Hepatocyte (in vitro differentiated cells): ENCODE measurements at regions not wholly inside any gene's neighbourhood (a gene's known extent, or its start where the extent isn't known, plus 50 kb on each side); places are given as distances from the start of the nearest gene placed in this dataset.

ENCODE experiments used
- DNase-seq: peaks from one replicate; pipeline ENCODE4 v3.0.0-alpha.2; 2016; ENCODE audit warnings: low spot score
- H2AFZ ChIP-seq: fragments of 200-600 bp; sonication (generic); 2 replicates; pipeline ENCODE4 v1.6.0; 2016; ENCODE audit warnings: antibody characterized with exemption, mild to moderate bottlenecking
- H3K27ac ChIP-seq: fragments of 200-600 bp; sonication (generic); 2 replicates; pipeline ENCODE4 v1.5.1; 2016; ENCODE audit warnings: mild to moderate bottlenecking
- H3K27me3 ChIP-seq: fragments of 200-600 bp; sonication (generic); 2 replicates; pipeline ENCODE4 v1.6.1; 2016
- H3K36me3 ChIP-seq: fragments of 200-600 bp; sonication (generic); replicated peaks from 2 replicates; pipeline ENCODE4 v1.5.1; 2016; ENCODE audit warnings: low read depth; ENCODE audit not compliant: insufficient read depth
- H3K4me1 ChIP-seq: fragments of 200-600 bp; sonication (generic); 2 replicates; pipeline ENCODE4 v1.5.1; 2016; ENCODE audit warnings: mild to moderate bottlenecking, moderate library complexity; ENCODE audit not compliant: insufficient read depth
- H3K4me2 ChIP-seq: fragments of 200-600 bp; sonication (generic); 2 replicates; pipeline ENCODE4 v1.6.0; 2016
- H3K4me3 ChIP-seq: fragments of 200-600 bp; sonication (generic); 2 replicates; pipeline ENCODE4 v1.5.1; 2016; ENCODE audit warnings: mild to moderate bottlenecking
- H3K79me2 ChIP-seq: fragments of 200-600 bp; sonication (generic); 2 replicates; pipeline ENCODE4 v1.6.0; 2017; ENCODE audit warnings: mild to moderate bottlenecking
- H3K9me2 ChIP-seq: fragments of 200-600 bp; sonication (generic); replicated peaks from 2 replicates; pipeline ENCODE4 v1.6.0; 2017; ENCODE audit warnings: mild to moderate bottlenecking; ENCODE audit not compliant: insufficient read depth
- H3K9me3 ChIP-seq: fragments of 200-600 bp; sonication (generic); 2 replicates; pipeline ENCODE4 v1.5.1; 2016; ENCODE audit warnings: low read depth, mild to moderate bottlenecking
- H4K20me1 ChIP-seq: fragments of 200-600 bp; sonication (generic); 2 replicates; pipeline ENCODE4 v1.6.0; 2016; ENCODE audit warnings: mild to moderate bottlenecking; ENCODE audit not compliant: insufficient read depth, poor library complexity, severe bottlenecking
- EZH2 ChIP-seq: fragments of 200-600 bp; sonication (generic); IDR thresholded peaks from 2 replicates; pipeline ENCODE4 v1.6.1; 2016; ENCODE audit warnings: antibody characterized with exemption, mild to moderate bottlenecking, borderline replicate concordance
- EZH2phosphoT487 ChIP-seq: fragments of 200-600 bp; sonication (generic); IDR thresholded peaks from one replicate; pipeline ENCODE4 v1.6.1; 2018; ENCODE audit warnings: antibody characterized with exemption, mild to moderate bottlenecking, low read depth, moderate library complexity; ENCODE audit not compliant: unreplicated experiment, severe bottlenecking
- WGBS: methylation state at CpG from one replicate; pipeline ENCODE4 v1.1.6; 2016; ENCODE audit warnings: low lambda C conversion rate; ENCODE audit errors: missing lambda C conversion rate; 5-methylcytosine and 5-hydroxymethylcytosine counted together
- TF ChIP-seq, protein P1 (sequence below): fragments of 200-600 bp; sonication (generic); IDR thresholded peaks from 2 replicates; pipeline ENCODE4 v1.5.1; 2016; ENCODE audit warnings: antibody characterized with exemption, mild to moderate bottlenecking; ENCODE audit not compliant: poor library complexity

- H4K20me1 ChIP-seq: no peaks in the 10 kb centered on the region
- H3K9me3 ChIP-seq: no peaks in the 10 kb centered on the region
- WGBS: 51% methylated on average over 13 of the region's 14 CpGs
- no peaks in the 10 kb centered on the region for H3K27me3 ChIP-seq
- peaks cover 14% of the 10 kb centered on the region for H3K4me1 ChIP-seq
- H3K79me2 ChIP-seq: no peaks in the 10 kb centered on the region
- TF ChIP-seq EZH2phosphoT487 (no peak), EZH2 (no peak)
- TF ChIP-seq, protein P1, sequence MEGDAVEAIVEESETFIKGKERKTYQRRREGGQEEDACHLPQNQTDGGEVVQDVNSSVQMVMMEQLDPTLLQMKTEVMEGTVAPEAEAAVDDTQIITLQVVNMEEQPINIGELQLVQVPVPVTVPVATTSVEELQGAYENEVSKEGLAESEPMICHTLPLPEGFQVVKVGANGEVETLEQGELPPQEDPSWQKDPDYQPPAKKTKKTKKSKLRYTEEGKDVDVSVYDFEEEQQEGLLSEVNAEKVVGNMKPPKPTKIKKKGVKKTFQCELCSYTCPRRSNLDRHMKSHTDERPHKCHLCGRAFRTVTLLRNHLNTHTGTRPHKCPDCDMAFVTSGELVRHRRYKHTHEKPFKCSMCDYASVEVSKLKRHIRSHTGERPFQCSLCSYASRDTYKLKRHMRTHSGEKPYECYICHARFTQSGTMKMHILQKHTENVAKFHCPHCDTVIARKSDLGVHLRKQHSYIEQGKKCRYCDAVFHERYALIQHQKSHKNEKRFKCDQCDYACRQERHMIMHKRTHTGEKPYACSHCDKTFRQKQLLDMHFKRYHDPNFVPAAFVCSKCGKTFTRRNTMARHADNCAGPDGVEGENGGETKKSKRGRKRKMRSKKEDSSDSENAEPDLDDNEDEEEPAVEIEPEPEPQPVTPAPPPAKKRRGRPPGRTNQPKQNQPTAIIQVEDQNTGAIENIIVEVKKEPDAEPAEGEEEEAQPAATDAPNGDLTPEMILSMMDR: no peak
- H3K9me2 ChIP-seq: no peaks in the 10 kb centered on the region
- no peak for DNase-seq
- H3K36me3 ChIP-seq: no peaks in the 10 kb centered on the region
- no peak overlapping the region for H3K4me3 ChIP-seq
- H3K4me2 ChIP-seq: peak overlapping the region; percentile 61
- peak overlapping the region; percentile 90 for H3K27ac ChIP-seq
- no peak overlapping the region for H2AFZ ChIP-seq
Observed at GRCh38 chrX:39519566-39520301, 578.0 kb downstream of the BCOR start.

DNA sequence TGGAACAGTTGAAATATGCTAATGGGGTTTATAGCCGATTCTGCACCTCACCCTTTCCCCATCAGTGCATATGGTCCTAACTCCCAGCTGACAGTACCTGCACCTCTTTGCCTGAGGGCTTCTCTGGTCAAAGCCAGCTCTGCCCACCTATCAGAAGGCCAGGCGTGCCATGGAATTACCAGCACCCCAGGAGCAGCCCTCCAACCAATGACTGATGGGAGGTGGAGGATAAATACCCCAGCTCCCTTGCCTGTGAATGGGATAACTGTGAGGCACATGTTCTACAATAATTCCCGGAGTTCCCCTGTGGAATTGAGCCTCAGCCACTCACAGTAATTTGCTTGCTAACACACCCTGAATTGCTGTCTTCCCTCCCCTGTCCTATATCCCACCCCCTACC lies 572.0 kb downstream of the BCOR start:
- H2AFZ ChIP-seq: no peak overlapping the region
- H3K4me3 ChIP-seq: no peak overlapping the region
- no peaks in the 10 kb centered on the region for H3K36me3 ChIP-seq
- no peaks in the 10 kb centered on the region for H4K20me1 ChIP-seq
- no peaks in the 10 kb centered on the region for H3K9me2 ChIP-seq
- H3K4me2 ChIP-seq: no peak overlapping the region
- no peaks in the 10 kb centered on the region for H3K27me3 ChIP-seq
- H3K27ac ChIP-seq: no peak overlapping the region
- DNase-seq: no peak
- no peaks in the 10 kb centered on the region for H3K4me1 ChIP-seq
- 90% methylated on average over 3 of the region's 3 CpGs for WGBS
- no peaks in the 10 kb centered on the region for H3K79me2 ChIP-seq
- TF ChIP-seq EZH2: no peak
- TF ChIP-seq EZH2phosphoT487: no peak
- TF ChIP-seq, protein P1: no peak
- no peaks in the 10 kb centered on the region for H3K9me3 ChIP-seq

GRCh38 chrX:39527025-39527424 lies 570.7 kb downstream of the BCOR start:
- Histone ChIP-seq H3K9me2 (no peaks in the 10 kb centered on the region), H4K20me1 (no peaks in the 10 kb centered on the region), H3K27ac (no peak overlapping the region), H3K4me2 (no peak overlapping the region), H3K4me1 (no peaks in the 10 kb centered on the region), H3K9me3 (no peaks in the 10 kb centered on the region), H3K4me3 (no peak overlapping the region), H3K36me3 (no peaks in the 10 kb centered on the region), H3K27me3 (no peaks in the 10 kb centered on the region), H3K79me2 (no peaks in the 10 kb centered on the region), H2AFZ (no peak overlapping the region)
- 82% methylated on average over 3 of the region's 3 CpGs for WGBS
- no peak for DNase-seq
- TF ChIP-seq EZH2 (no peak), EZH2phosphoT487 (no peak)
- TF ChIP-seq, protein P1: no peak
